H1 (cell line): ENCODE measurements at regions not wholly inside any gene's neighbourhood (a gene's known extent, or its start where the extent isn't known, plus 50 kb on each side); places are given as distances from the start of the nearest gene placed in this dataset.

Experiments
- GTF2F1 ChIP-seq: IDR thresholded peaks from 2 replicates; pipeline ENCODE4 v1.6.1; 2012; ENCODE audit warnings: low read depth, low read length, improper control_type of control experiment, borderline replicate concordance
- JUN ChIP-seq: IDR thresholded peaks from 2 replicates; pipeline ENCODE4 v1.6.1; 2011; ENCODE audit warnings: low read depth, mild to moderate bottlenecking, improper control_type of control experiment, low read length
- POLR2A ChIP-seq, 2 experiments: IDR thresholded peaks; 1 replicate in 1 of 2; 2 replicates in 1 of 2; pipeline ENCODE4 v1.6.1; 2011; ENCODE audit warnings: low read depth in 2 of 2, low read length in 2 of 2, mild to moderate bottlenecking in 2 of 2; ENCODE audit errors: control extremely low read depth in 1 of 2
- ZNF274 ChIP-seq: IDR thresholded peaks from 2 replicates; pipeline ENCODE4 v1.7.0; 2012; ENCODE audit warnings: low read length, borderline replicate concordance; ENCODE audit errors: extremely low read depth
- TF ChIP-seq, protein P1 (sequence below), 3 experiments: IDR thresholded peaks; 1 replicate in 2 of 3; 2 replicates in 1 of 3; pipeline versions ENCODE4 v1.5.1 to v1.6.1; 2011; ENCODE audit warnings: low read length in 3 of 3, mild to moderate bottlenecking in 3 of 3, inconsistent platforms in 2 of 3, low read depth in 1 of 3, moderate library complexity in 1 of 3; ENCODE audit not compliant: insufficient read depth in 1 of 3; ENCODE audit errors: control extremely low read depth in 1 of 3

DNA sequence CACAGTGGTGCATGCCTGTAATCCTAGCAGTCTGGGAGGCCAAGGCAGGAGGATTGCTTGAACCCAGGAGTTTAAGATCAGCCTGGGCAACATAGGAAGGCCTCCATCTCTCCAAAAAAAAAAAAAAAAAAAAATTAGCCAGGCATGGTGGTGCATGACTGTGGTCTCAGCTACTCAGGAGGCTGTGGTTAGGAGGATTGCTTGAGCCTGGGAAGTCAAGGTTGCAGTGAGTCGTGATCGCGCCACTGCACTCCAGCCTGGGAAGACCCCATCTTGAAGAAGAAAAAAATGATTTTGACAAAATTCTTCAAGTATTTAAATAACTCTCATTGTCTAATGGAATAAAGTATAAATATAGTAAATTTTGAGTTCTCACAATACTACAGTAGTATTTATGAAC lies 219.2 kb upstream of the SSTR1 start:
- TF ChIP-seq, protein P1, sequence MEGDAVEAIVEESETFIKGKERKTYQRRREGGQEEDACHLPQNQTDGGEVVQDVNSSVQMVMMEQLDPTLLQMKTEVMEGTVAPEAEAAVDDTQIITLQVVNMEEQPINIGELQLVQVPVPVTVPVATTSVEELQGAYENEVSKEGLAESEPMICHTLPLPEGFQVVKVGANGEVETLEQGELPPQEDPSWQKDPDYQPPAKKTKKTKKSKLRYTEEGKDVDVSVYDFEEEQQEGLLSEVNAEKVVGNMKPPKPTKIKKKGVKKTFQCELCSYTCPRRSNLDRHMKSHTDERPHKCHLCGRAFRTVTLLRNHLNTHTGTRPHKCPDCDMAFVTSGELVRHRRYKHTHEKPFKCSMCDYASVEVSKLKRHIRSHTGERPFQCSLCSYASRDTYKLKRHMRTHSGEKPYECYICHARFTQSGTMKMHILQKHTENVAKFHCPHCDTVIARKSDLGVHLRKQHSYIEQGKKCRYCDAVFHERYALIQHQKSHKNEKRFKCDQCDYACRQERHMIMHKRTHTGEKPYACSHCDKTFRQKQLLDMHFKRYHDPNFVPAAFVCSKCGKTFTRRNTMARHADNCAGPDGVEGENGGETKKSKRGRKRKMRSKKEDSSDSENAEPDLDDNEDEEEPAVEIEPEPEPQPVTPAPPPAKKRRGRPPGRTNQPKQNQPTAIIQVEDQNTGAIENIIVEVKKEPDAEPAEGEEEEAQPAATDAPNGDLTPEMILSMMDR (IDR thresholded peaks at IDR 0.05; ENCODE audit: control extremely low read depth in 1 of 3, insufficient read depth in 1 of 3, low read depth in 1 of 3, low read length in 3 of 3): no peak
- TF ChIP-seq JUN: no peak
- no peak for TF ChIP-seq ZNF274
- TF ChIP-seq GTF2F1: no peak
- TF ChIP-seq POLR2A (IDR thresholded peaks at IDR 0.05; ENCODE audit: control extremely low read depth in 1 of 2, low read depth in 2 of 2, low read length in 2 of 2): no peak
